H1 (cell line): ENCODE measurements at regions not wholly inside any gene's neighbourhood (a gene's known extent, or its start where the extent isn't known, plus 50 kb on each side); places are given as distances from the start of the nearest gene placed in this dataset.

Source experiments
- CTCF ChIA-PET: fragments of 300-600 bp; sonication (Branson Sonifier 250); formaldehyde crosslinking; loops from one replicate; lab custom pipeline; 2021; ENCODE audit not compliant: partially characterized antibody; lab: Charles Lee
- POLR2A ChIA-PET: fragments of 300-600 bp; sonication (Branson Sonifier 250); formaldehyde crosslinking; loops from one replicate; lab custom pipeline; 2021; ENCODE audit warnings: inconsistent platforms; ENCODE audit not compliant: partially characterized antibody; lab: Charles Lee
- DNase-seq, 2 experiments: peaks; one replicate each; pipeline versions ENCODE4 v3.0.0 to v3.0.0-alpha.2; 2010 to 2022; ENCODE audit warnings: low spot score in 2 of 2, low read depth in 1 of 2, mixed read lengths in 1 of 2
- FAIRE-seq: peaks from 2 replicates; lab custom pipeline; 2011; peaks lifted over from hg19 to GRCh38; lab: Jason Lieb, UNC
- H2AFZ ChIP-seq: 2 replicates; pipeline ENCODE4 v1.8.1; 2012; ENCODE audit warnings: low read length, inconsistent platforms
- H2AK5ac ChIP-seq: 2 replicates; pipeline ENCODE4 v1.6.1; 2013; ENCODE audit warnings: low read depth, low read length
- H2BK120ac ChIP-seq: replicated peaks from 2 replicates; pipeline ENCODE3; 2013; ENCODE audit warnings: low read depth, low read length, inconsistent platforms
- H2BK12ac ChIP-seq: 2 replicates; pipeline ENCODE4 v1.6.1; 2013; ENCODE audit warnings: low read depth, low read length
- H2BK15ac ChIP-seq: 2 replicates; pipeline ENCODE4 v1.6.1; 2013; ENCODE audit warnings: low read length
- H2BK20ac ChIP-seq: 2 replicates; pipeline ENCODE4 v1.6.1; 2013; ENCODE audit warnings: low read length
- H2BK5ac ChIP-seq: 2 replicates; pipeline ENCODE4 v1.6.1; 2013; ENCODE audit warnings: low read depth, low read length
- H3K14ac ChIP-seq: 2 replicates; pipeline ENCODE4 v1.6.1; 2013; ENCODE audit warnings: inconsistent platforms; ENCODE audit not compliant: insufficient read length
- H3K18ac ChIP-seq: 2 replicates; pipeline ENCODE4 v1.6.1; 2013; ENCODE audit warnings: low read length; ENCODE audit errors: extremely low read depth
- H3K23ac ChIP-seq: 2 replicates; pipeline ENCODE4 v1.6.1; 2013; ENCODE audit warnings: inconsistent platforms; ENCODE audit not compliant: insufficient read length
- H3K23me2 ChIP-seq: 2 replicates; pipeline ENCODE4 v1.6.1; 2013; ENCODE audit warnings: low read depth, low read length
- H3K27ac ChIP-seq: 2 replicates; pipeline ENCODE4 v1.6.1; 2011; ENCODE audit warnings: low read depth, low read length, inconsistent platforms
- H3K27me3 ChIP-seq, 4 experiments: replicated peaks in 1 of 4; 1 replicate in 1 of 4; 2 replicates in 3 of 4; pipeline versions ENCODE4 v1.6.1 to v1.8.1; 2011 to 2013; ENCODE audit warnings: low read length in 3 of 4, mild to moderate bottlenecking in 3 of 4, inconsistent platforms in 2 of 4, mixed read lengths in 2 of 4, moderate library complexity in 1 of 4; ENCODE audit not compliant: control insufficient read depth in 3 of 4, insufficient read depth in 3 of 4; ENCODE audit errors: extremely low read depth in 1 of 4
- H3K36me3 ChIP-seq, 4 experiments: 2 replicates each; pipeline versions ENCODE4 v1.6.1 to v1.8.1; 2011 to 2013; ENCODE audit warnings: mild to moderate bottlenecking in 4 of 4, low read length in 3 of 4, moderate library complexity in 2 of 4, control low read depth in 1 of 4, inconsistent platforms in 1 of 4; ENCODE audit not compliant: insufficient read depth in 4 of 4, control insufficient read depth in 2 of 4
- H3K4ac ChIP-seq: replicated peaks from 2 replicates; pipeline ENCODE3; 2013; ENCODE audit warnings: low read length, low read depth, mixed read lengths, inconsistent platforms; ENCODE audit not compliant: insufficient read length
- H3K4me1 ChIP-seq, 4 experiments: replicated peaks in 1 of 4; 1 replicate in 1 of 4; 2 replicates in 3 of 4; pipeline versions ENCODE4 v1.6.1 to v1.8.1; 2011 to 2013; ENCODE audit warnings: low read length in 3 of 4, inconsistent platforms in 2 of 4, mixed read lengths in 1 of 4; ENCODE audit not compliant: insufficient read depth in 4 of 4, control insufficient read depth in 3 of 4
- H3K4me2 ChIP-seq, 2 experiments: 2 replicates each; pipeline versions ENCODE4 v1.6.1 to v1.8.1; 2011 to 2013; ENCODE audit warnings: low read depth in 2 of 2, low read length in 2 of 2, control low read depth in 1 of 2, inconsistent platforms in 1 of 2, mild to moderate bottlenecking in 1 of 2; ENCODE audit not compliant: insufficient read depth in 1 of 2
- H3K4me3 ChIP-seq, 4 experiments: fragments of 200-600, 300-600 bp in 1 of 4; sonication (generic), shearing (Covaris generic), sonication (Bioruptor Twin) in 1 of 4; 2 replicates each; pipeline versions ENCODE4 v1.5.1 to v1.8.1; 2011 to 2016; ENCODE audit warnings: low read length in 4 of 4, low read depth in 3 of 4, control low read depth in 2 of 4, inconsistent platforms in 2 of 4, mild to moderate bottlenecking in 2 of 4, mixed read lengths in 1 of 4, moderate library complexity in 1 of 4; ENCODE audit not compliant: insufficient read depth in 2 of 4; ENCODE audit errors: extremely low read depth in 1 of 4
- H3K56ac ChIP-seq: replicated peaks from 2 replicates; pipeline ENCODE3; 2013; ENCODE audit warnings: low read depth, mild to moderate bottlenecking, mixed read lengths, low read length, inconsistent platforms; ENCODE audit not compliant: insufficient read length
- H3K79me1 ChIP-seq: 2 replicates; pipeline ENCODE4 v1.6.1; 2013; ENCODE audit warnings: low read depth, low read length, control low read depth
- H3K79me2 ChIP-seq, 2 experiments: 2 replicates each; pipeline versions ENCODE4 v1.6.1 to v1.8.1; 2012 to 2013; ENCODE audit warnings: low read length in 2 of 2, mild to moderate bottlenecking in 2 of 2, inconsistent platforms in 1 of 2; ENCODE audit not compliant: insufficient read depth in 2 of 2, control insufficient read depth in 1 of 2
- H3K9ac ChIP-seq, 4 experiments: replicated peaks in 1 of 4; 1 replicate in 1 of 4; 2 replicates in 3 of 4; pipeline versions ENCODE4 v1.6.1 to v1.8.1; 2011 to 2013; ENCODE audit warnings: low read depth in 3 of 4, low read length in 3 of 4, control low read depth in 2 of 4, mild to moderate bottlenecking in 2 of 4, moderate library complexity in 2 of 4, inconsistent platforms in 1 of 4; ENCODE audit errors: extremely low read depth in 1 of 4
- H3K9me3 ChIP-seq, 2 experiments: 2 replicates each; pipeline versions ENCODE4 v1.6.1 to v1.8.1; 2012 to 2013; ENCODE audit warnings: mild to moderate bottlenecking in 2 of 2, moderate library complexity in 2 of 2, control low read depth in 1 of 2, inconsistent platforms in 1 of 2, low read depth in 1 of 2, low read length in 1 of 2, mixed read lengths in 1 of 2; ENCODE audit not compliant: insufficient read depth in 2 of 2
- H4K20me1 ChIP-seq, 2 experiments: replicated peaks in 1 of 2; 2 replicates each; pipeline versions ENCODE3 to v1.8.1; 2011 to 2013; ENCODE audit warnings: inconsistent platforms in 2 of 2, low read length in 2 of 2, mild to moderate bottlenecking in 1 of 2; ENCODE audit not compliant: insufficient read depth in 2 of 2, control insufficient read depth in 1 of 2
- H4K5ac ChIP-seq: 2 replicates; pipeline ENCODE4 v1.6.1; 2013; ENCODE audit warnings: low read length, low read depth, mixed read lengths, inconsistent platforms; ENCODE audit not compliant: insufficient read length
- H4K8ac ChIP-seq: 2 replicates; pipeline ENCODE4 v1.8.0; 2013; ENCODE audit warnings: mild to moderate bottlenecking, moderate library complexity, low read length, inconsistent platforms; ENCODE audit not compliant: insufficient read depth; ENCODE audit errors: extremely low read depth
- H4K91ac ChIP-seq: replicated peaks from 2 replicates; pipeline ENCODE3; 2013; ENCODE audit warnings: low read length, mixed read lengths, inconsistent platforms; ENCODE audit not compliant: insufficient read length
- ATF2 ChIP-seq: IDR thresholded peaks from 2 replicates; pipeline ENCODE4 v1.6.1; 2012; ENCODE audit warnings: low read length, inconsistent platforms
- CEBPB ChIP-seq: IDR thresholded peaks from 2 replicates; pipeline ENCODE4 v1.6.1; 2012; ENCODE audit warnings: low read depth, low read length
- CREB1 ChIP-seq: IDR thresholded peaks from 2 replicates; pipeline ENCODE4 v1.6.1; 2012; ENCODE audit warnings: inconsistent platforms
- E2F6 ChIP-seq: IDR thresholded peaks from 2 replicates; pipeline ENCODE4 v1.6.1; 2012; ENCODE audit warnings: inconsistent platforms
- JUND ChIP-seq: IDR thresholded peaks from 2 replicates; pipeline ENCODE4 v1.6.1; 2011; ENCODE audit warnings: mild to moderate bottlenecking, improper control_type of control experiment, low read length
- KDM5A ChIP-seq: fragments of 200-600 bp; IDR thresholded peaks from 2 replicates; pipeline ENCODE4 v1.7.1; 2012; ENCODE audit warnings: mild to moderate bottlenecking, low read length, inconsistent platforms, mixed read lengths
- NANOG ChIP-seq: IDR thresholded peaks from 2 replicates; pipeline ENCODE4 v1.6.1; 2011; ENCODE audit warnings: low read length, low read depth, mild to moderate bottlenecking, inconsistent platforms; ENCODE audit not compliant: insufficient read depth, poor library complexity, severe bottlenecking
- PHF8 ChIP-seq: fragments of 200-600 bp; sonication (generic); conservative IDR thresholded peaks from 2 replicates; pipeline ENCODE4 v1.7.1; 2012; ENCODE audit warnings: low read depth, mild to moderate bottlenecking, inconsistent platforms, low read length, moderate library complexity
- POLR2A ChIP-seq, 2 experiments: IDR thresholded peaks; 1 replicate in 1 of 2; 2 replicates in 1 of 2; pipeline ENCODE4 v1.6.1; 2011; ENCODE audit warnings: low read depth in 2 of 2, low read length in 2 of 2, mild to moderate bottlenecking in 2 of 2; ENCODE audit errors: control extremely low read depth in 1 of 2
- SAP30 ChIP-seq: fragments of 300-600 bp; sonication (generic); IDR thresholded peaks from 2 replicates; pipeline ENCODE4 v1.7.1; 2012; ENCODE audit warnings: low read length, moderate library complexity, mild to moderate bottlenecking, inconsistent platforms; ENCODE audit not compliant: insufficient read depth, insufficient replicate concordance
- SIN3A ChIP-seq, 2 experiments: IDR thresholded peaks in 1 of 2; conservative IDR thresholded peaks in 1 of 2; 2 replicates each; pipeline ENCODE4 v1.6.1; 2011 to 2012; ENCODE audit warnings: low read length in 2 of 2, improper control_type of control experiment in 1 of 2, low read depth in 1 of 2, mild to moderate bottlenecking in 1 of 2
- SIX5 ChIP-seq: IDR thresholded peaks from 2 replicates; pipeline ENCODE4 v1.6.1; 2011; ENCODE audit warnings: mild to moderate bottlenecking, low read depth, low read length
- ZNF274 ChIP-seq: IDR thresholded peaks from 2 replicates; pipeline ENCODE4 v1.7.0; 2012; ENCODE audit warnings: low read length, borderline replicate concordance; ENCODE audit errors: extremely low read depth
- WGBS, 2 experiments: shearing (Covaris generic) in 1 of 2; methylation state at CpG; one replicate each; pipeline versions ENCODE4 v1.1.6 to v1.1.7; 2013 to 2015; ENCODE audit warnings: low lambda C conversion rate in 2 of 2, mixed read lengths in 2 of 2, inconsistent platforms in 1 of 2, low coverage in 1 of 2, missing lambda C conversion rate in 1 of 2; ENCODE audit not compliant: insufficient replicate concordance in 2 of 2, insufficient coverage in 1 of 2, insufficient read length in 1 of 2; ENCODE audit errors: extremely low coverage in 1 of 2, missing lambda C conversion rate in 1 of 2; 5-methylcytosine and 5-hydroxymethylcytosine counted together

- Histone ChIP-seq H3K27ac (no peak overlapping the region), H2BK12ac (no peak overlapping the region), H3K18ac (no peak overlapping the region), H3K4ac (no peak overlapping the region), H3K23me2 (no peaks in the 10 kb centered on the region), H3K79me2 (no peaks in the 10 kb centered on the region), H2AFZ (no peak overlapping the region), H3K56ac (no peak overlapping the region), H4K5ac (no peak overlapping the region), H3K4me2 (no peak overlapping the region), H3K79me1 (no peaks in the 10 kb centered on the region), H4K91ac (no peak overlapping the region), H3K4me1 (no peaks in the 10 kb centered on the region), H4K8ac (no peak overlapping the region), H2AK5ac (no peak overlapping the region), H3K14ac (no peak overlapping the region), H2BK20ac (no peak overlapping the region), H3K27me3 (no peaks in the 10 kb centered on the region), H2BK15ac (no peak overlapping the region), H3K9me3 (no peaks in the 10 kb centered on the region; a peak in 1 of 4 replicates), H3K4me3 (no peak overlapping the region), H2BK5ac (no peak overlapping the region), H3K9ac (no peak overlapping the region), H3K36me3 (no peaks in the 10 kb centered on the region), H3K23ac (no peak overlapping the region), H4K20me1 (no peaks in the 10 kb centered on the region), H2BK120ac (no peak overlapping the region)
- FAIRE-seq (no peak), DNase-seq (no peak)
- CTCF ChIA-PET, result interaction anchor here (2.9 kb wide), 1 partner anchor 11 kb away, joined by 7 read pairs; no protein-coding TSS in a partner anchor
- POLR2A ChIA-PET, result no interaction called here
- WGBS, 2 experiments, result 89% methylated on average over 2 of the region's 2 CpGs; no CpG with 5 or more reads in 1 of the 2 experiments
- TF ChIP-seq CREB1 (no peak), ATF2 (no peak), KDM5A (no peak), POLR2A (IDR thresholded peaks at IDR 0.05; ENCODE audit: control extremely low read depth in 1 of 2, low read depth in 2 of 2, low read length in 2 of 2) (no peak), E2F6 (no peak), ZNF274 (no peak), NANOG (no peak), CEBPB (no peak), SAP30 (no peak), SIN3A (conservative IDR thresholded peaks at IDR 0.05 in 1 of 2, IDR thresholded peaks at IDR 0.05 in 1 of 2; ENCODE audit: low read depth in 1 of 2, low read length in 2 of 2) (no peak), SIX5 (no peak), JUND (no peak), PHF8 (no peak)
These were observed 551.8 kb upstream of the SOX11 start for GRCh38 chr2:5140347-5140746.
